ENCODE measurements at regions not wholly inside any gene's neighbourhood (a gene's known extent, or its start where the extent isn't known, plus 50 kb on each side); places are given as distances from the start of the nearest gene placed in this dataset.

DNA sequence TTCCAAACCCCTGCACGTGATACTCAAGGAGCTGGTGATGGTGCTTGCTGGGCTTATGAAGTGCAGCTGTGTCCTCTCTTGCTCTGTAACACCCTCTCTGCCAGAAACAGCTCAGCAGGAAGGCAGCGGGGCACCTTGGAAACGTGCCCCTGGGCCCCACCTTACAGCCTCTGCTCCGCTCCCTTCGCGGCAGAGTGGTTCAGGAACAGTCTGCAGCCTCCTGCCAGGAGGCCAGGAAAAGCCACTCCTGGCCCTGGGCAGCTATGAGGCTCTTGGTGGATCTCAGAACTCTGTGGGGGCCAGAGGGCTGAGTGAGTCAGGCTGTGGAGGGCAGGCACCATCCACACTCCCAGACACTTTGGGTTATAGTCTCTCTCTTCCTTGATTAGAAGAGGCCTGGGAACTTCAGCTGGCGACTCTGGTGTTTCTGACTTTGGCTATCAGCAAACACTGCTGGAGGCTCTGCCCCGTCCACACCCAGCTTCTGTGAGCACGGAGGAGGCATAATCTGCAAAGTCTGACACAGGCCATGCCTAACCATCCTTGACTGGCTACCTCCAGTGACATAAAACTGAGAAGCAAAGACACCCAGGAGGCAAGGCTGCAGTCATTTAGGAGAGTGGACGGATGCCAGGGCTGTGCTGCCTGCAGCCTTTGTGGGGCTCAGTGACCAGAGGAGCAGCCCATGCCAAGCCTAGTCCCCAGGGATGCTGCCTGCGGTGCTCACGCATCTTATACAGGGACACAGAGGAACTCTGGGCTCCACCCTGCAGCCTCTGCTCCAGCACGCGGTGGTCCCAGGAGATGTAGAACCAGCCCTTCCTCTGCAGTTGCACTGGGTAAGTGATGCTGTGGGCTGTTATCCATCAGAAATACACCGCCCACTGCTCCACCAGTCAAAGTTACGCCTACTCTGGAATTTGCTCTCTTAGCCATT, 65.3 kb downstream of the METRNL start:
- DNase-seq (ENCODE audit: low read depth in 2 of 2, low spot score in 1 of 2): no peak

DNA sequence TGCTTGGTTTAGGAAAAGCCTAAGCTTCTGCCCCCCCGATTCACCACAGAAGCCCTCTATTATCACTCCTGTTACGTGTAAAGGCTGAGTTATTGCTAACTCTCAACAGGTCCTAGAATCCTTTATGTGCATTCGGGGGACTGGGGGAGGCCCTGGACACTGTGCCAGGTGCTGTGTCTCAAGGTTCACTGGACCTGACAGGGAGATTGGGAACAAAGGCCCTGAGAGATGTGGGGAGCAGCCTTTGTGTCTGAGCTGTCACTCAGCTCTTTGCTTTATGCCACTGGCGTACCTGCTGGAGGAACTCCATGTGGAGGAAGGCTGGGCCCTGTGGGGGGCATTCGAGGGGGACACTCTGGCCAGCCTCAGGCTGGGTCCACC, 65.9 kb downstream of the METRNL start:
- no peak for DNase-seq (ENCODE audit: low read depth in 2 of 2, low spot score in 1 of 2)

DNA sequence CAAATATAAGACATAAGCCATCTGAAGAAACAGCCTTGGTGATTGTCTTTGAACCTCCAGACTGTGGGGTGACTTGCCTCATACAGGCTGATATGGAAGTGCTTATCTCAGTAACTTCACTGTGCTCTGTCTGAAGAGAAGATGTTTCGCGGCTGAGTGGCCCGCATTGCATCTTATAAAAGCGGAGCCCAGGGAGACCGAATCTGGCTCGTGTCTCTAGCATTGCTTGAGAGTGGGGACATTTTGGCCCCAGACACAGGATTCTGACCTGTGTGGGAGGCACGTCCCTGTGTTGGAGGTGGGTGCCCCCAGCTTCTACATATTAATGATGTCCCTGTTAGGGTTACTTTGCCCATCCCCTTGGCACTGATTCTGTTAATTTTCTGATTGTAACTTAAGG, 66.4 kb downstream of the METRNL start:
- no peak for DNase-seq (ENCODE audit: low read depth in 2 of 2, low spot score in 1 of 2)

DNA sequence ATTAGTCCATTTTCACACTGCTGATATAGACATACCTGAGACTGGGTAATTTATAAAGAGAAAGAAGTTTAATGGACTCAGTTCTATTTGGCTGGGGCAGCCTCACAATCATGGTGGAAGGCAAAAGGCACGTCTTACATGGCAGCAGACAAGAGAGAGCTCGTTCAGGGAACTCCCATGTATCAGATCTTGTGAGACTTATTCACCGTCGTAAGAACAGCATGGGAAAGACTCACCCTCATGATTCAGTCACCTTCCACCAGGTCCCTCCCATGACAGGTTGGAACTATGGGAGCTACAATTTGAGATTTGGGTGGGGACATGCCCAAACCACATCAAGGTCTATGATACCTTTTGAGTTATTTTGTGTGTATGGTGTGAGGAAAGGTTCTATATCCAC, 66.9 kb downstream of the METRNL start:
- DNase-seq (ENCODE audit: low read depth in 2 of 2, low spot score in 1 of 2): no peak

DNA sequence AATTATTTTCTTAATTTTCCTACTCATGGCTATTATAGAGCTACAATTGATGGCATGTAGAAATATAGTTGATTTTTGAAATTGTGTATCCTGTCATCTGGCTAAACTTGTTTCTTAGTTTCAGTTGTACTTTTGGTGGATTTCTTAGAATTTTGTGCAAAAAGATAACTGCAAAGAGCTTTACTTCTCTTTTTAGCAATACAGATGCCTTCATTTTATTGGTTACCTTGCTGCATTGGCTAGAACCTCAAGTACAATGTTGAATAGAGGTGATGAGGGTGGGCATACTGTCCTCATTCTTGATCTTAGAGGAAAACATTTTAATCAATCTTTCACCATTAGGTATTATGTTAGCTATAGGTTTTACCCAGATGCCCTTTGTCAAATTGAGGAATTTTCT, 67.9 kb downstream of the METRNL start:
- no peak for DNase-seq (ENCODE audit: low read depth in 2 of 2, low spot score in 1 of 2)

DNA sequence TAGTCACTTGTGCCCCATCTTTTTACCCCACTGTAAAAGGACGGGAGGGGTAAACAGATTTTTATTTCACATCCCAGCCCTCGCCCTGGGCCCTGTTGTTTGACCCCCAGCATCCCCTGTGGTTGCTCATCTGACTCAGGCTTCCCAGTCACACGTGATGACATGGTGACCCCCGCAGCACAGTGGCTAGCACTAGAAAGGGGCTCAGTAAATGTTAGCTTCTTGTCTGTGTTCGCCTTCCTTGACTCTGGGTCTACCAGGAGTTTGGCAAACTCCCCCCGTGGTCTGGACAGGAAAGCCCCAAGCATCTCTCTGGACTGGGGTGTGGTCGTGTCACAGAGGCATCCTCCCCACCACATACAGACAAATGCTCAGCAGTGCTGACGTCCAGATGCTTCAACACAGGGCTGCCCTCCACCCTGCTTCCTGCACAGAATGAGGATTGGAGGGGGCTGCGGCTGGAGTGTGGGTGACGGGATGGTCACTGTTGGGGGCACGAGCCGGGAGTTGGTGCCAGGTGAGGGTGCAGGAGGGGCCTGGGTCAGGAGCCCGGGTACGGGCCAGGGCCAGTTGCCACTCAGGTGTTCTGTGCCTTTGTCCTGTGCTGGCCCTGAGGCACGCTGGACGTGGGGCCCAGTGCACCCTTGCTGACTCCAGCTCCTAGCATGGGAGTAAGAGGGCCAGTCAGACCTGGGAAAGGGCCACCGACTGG, 69.1 kb downstream of the METRNL start:
- DNase-seq (ENCODE audit: low read depth in 2 of 2, low spot score in 1 of 2): no peak

DNA sequence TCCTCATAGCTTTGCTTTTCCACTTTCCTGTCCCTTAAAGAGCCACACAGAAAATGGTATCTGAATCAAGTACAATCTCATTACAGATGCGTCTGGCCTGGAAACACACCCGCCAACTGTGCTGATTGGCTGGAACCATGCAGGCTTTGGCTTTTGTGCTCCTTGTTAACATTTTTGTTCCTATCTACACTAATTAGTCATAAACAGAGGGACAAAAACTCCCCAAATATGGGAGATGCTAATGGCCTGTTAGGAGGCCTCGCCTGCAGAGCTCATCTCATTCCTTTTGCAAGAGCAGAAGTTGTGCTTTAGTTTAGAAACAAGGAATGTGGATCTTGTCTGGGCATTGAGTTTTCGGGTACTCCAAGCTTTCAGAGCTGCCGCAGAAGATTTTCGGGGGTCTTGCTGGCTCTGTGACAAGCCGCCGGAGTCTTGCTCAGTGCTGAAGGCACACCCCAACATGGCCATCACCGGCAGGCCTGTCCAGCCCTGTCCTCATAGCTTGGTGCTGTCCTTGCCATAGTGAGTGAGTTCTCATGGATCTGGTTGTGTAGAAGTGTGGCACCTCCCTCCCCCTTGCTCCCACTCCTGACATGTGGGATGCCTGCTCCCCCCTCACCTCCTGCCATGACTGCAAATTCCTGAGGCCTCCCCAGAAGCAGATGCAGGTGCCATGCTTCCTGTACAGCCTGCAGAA, 69.8 kb downstream of the METRNL start:
- no peak for DNase-seq (ENCODE audit: low read depth in 2 of 2, low spot score in 1 of 2)

DNA sequence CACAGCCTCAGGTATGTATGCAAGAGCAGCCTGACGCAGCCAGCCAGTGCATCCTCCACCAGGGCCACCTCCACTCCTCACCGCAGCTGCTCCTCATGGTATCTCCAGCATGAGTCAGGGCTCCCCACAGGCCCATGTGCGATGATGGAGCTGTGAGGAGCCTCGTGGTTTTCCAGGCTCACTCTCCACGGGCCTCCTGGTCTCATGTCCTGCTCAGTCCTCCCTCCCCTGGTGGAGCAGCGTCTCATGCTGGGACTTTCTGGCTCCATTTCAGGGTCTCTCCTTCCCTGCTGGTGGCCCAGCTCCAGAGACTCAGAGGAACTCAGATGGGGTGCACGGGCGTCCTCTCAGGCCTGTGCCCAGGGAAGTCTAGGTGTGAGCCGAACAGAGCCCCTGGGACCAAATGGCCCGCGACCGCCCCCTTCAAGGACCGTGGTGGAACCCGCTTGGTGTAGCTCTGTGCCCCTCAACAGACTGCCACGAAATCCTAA, 70.4 kb downstream of the METRNL start:
- DNase-seq (ENCODE audit: low read depth in 2 of 2, low spot score in 1 of 2): no peak

DNA sequence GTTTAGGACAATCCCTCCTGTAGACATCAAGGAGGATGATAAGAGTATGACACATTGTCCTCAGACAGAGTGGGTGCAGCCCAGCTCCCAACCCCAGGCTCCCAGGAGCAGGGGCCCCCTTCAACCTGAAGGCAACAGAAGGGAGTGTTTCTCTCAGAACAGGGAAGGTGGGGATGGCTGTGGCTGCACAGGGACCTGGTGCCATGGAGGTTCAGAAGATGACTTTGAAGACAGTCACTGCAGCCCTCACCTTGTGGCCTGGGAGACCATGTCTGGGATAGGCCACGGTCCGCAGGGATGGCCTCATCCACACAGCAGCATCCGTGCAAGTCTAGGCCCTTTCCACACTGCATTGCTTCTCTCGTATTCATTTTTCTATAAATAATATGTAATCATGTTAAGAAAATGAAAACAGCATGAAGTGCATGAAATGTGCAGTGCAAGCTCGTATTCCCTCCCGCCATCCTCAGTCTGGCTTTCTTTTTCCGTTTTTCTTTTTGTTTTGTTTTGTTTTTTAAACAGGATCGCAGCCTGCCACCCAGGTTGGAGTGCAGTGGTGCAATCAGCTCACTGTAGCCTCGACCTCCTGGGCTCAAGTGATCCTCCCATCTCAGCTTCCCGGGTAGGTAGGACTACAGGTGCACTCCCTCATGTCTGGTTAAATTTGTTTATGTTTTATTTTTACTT, 71.1 kb downstream of the METRNL start:
- no peak for DNase-seq (ENCODE audit: low read depth in 2 of 2, low spot score in 1 of 2)

DNA sequence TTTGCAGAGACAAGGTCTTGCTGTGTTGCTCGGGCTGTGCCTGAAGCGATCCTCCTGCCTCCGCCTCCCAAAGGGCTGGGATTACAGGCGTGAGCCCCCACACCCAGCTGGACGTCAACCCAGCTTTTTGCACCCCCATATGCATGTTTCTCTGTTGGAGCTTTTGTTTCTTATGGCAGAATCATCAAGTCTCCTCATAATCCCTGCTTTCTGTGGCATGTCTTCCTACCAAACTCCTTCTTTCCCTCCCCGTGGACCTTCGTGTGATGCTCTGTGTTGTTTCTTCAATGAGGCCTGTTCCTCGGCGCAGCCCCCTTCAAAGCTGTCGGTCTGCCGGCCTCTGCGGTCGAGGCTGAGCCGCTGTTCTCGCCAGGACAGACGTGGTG, 71.6 kb downstream of the METRNL start:
- DNase-seq (ENCODE audit: low read depth in 2 of 2, low spot score in 1 of 2): no peak

DNA sequence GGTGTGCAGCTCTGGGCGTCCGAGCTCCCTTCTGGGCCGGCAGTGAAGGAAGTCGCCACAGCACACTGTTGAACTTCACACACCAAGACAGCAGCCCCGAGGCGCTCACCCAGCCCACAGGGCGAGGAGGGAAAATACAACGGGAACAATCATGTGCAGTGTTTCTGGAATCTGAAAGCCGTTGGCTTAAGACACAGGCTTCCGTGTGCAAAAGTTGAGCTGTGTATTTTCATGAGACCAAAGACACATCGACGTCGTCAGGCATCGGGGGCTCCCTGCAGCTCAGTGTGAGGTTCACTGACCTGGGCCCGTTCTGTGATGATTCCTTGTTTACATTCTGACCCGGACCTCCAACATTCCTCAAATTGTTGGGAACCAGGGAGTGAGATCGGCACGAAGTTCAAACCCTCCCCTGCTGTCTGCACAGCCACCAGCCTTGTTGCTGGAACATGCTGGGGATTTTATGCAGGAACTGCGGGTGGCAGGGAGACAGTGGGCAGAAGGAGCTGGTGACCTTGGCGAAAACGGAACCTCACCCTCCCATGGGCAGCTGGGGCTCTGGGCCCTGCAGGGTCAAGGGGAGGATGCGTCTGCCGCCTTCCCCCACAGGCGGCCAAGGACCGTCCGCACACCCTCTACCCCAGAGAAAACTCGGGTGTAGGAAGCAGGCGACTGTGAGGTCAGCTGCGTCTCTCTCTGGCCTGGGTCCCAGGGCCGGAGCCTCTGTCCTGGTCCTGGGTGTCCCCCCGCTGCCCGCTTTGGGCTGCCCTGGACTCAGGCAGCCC, 72.2 kb downstream of the METRNL start:
- DNase-seq (ENCODE audit: low read depth in 2 of 2, low spot score in 1 of 2): no peak

DNA sequence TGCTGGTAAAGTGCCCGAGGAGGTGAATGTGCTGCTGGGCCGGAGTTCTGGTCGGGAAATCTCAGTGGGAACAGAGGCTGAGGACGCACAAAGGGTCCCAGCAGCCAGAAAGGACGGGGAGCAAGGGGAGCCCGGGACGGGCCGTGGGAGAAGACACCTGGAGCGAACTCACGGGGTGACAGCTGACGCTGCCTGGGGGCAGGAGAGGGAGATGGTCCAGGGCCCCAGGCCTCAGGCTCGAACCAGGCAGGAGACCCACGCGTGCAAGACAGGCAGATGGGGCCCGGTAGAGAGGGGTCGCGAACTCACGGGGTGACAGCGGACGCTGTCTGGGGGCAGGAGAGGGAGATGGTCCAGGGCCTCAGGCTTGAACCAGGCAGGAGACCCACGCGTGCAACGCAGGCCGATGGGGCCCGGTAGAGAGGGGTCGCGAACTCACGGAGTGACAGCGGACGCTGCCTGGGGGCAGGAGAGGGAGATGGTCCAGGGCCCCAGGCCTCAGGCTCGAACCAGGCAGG, 72.9 kb downstream of the METRNL start:
- no peak for DNase-seq (ENCODE audit: low read depth in 2 of 2, low spot score in 1 of 2)

DNA sequence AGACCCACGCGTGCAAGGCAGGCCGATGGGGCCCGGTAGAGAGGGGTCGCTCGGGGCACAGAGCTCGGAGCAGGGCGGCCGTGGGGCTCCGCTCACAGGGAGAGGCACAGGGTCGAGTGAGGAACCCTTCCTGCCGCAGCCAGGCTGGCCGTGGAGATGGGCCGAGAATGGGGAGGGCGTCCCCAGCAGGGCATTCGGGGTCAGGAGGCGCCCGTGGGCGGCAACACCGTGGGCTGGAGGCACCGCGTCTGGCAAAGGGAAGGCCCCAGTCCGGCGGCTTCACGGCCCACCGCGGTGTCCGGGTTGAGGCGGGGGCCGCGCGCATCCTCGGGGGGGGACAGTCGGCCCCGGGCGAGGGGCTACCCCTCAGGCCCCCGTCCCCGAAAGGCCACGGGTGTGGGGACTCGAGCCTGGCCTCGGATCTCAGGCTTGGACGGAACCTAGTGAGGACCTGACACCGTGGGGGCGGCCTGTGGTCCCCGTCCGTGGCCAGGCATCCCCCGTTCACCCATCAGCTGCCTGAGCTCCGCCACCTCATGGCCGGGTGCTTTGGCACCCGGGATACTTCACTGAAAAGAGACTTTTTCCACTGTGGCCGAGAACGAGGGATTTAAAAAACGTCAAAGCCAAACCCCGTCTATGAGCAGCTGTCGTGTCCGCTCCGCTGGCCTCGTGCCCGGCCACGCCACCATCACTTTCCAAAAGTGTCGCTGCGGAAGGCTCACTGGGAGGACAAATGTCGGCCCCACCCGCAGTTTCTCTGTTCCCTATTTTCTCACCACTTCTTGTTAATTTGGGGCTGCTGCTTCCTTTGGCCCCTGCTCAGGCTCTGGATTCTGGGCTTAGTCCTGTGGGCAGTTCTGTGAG, 73.6 kb downstream of the METRNL start:
- no peak for DNase-seq (ENCODE audit: low read depth in 2 of 2, low spot score in 1 of 2)

DNA sequence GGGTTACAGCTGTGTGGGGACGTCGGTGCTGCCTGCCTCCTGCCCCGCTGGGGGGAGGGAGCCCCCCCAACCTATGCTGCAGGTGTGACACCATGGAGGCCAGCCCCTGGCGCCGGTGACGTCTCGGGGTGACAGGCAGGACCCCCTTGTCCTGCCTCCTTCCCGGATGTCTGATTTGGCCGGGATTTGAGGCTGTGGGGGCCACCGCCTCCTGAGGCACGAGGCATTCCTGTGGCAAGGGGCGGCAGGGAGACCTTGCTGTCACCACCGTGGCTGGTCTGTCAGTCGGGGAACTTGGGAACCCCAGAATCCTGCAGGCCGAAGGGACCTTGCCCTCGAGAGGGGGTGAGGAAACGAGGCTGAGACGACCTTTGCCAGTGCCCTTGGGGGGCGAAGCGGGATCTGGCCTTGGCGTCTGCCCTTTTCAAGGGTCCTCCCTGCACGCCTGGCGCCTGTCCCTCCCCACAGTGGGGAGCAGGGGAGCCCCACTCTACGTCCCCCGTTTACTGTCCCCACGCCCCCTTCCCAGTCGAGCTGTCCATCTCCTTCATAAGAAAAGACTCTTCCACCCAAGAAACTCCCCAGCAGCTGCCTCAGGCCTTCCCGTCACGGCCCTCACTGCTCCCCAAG, 74.4 kb downstream of the METRNL start:
- DNase-seq (ENCODE audit: low read depth in 2 of 2, low spot score in 1 of 2): no peak

DNA sequence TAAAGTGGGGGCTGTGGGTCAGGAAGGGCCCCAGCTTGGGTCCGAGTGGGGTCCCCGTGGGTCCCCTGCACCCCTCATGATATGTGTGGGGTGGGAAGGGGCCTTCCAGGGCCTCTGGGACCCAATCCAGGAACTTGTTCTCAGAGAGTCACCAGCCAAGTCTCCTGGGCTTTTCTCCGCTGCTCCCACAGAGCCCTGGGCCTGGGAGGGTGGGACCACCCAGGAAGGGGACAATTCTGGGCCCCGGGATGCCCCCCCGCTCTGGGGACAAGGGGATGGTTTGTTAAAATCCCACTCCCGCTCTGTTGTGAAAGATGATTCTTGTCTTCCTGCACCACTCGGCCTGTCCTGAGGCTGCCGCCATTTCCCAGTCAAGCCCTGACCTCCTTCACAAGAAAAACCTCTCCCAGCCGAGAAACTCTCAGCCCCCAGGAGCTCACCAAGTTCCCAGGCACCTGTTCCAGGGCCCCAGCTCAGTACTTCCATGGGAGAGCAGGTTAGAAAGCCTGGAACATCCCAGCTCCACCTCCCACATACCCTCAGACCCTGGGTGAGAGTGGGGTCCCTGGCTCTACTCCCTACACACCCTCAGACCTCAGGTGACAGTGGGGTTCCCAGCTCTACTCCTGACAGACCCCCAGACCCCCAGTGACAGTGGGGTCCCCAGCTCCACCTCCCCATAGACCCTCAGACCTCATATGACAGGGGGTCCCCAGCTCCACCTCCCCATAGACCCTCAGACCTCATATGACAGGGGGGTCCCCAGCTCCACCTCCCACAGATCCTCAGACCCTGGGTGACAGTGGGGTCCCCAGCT, 75.1 kb downstream of the METRNL start:
- no peak for DNase-seq (ENCODE audit: low read depth in 2 of 2, low spot score in 1 of 2)

DNA sequence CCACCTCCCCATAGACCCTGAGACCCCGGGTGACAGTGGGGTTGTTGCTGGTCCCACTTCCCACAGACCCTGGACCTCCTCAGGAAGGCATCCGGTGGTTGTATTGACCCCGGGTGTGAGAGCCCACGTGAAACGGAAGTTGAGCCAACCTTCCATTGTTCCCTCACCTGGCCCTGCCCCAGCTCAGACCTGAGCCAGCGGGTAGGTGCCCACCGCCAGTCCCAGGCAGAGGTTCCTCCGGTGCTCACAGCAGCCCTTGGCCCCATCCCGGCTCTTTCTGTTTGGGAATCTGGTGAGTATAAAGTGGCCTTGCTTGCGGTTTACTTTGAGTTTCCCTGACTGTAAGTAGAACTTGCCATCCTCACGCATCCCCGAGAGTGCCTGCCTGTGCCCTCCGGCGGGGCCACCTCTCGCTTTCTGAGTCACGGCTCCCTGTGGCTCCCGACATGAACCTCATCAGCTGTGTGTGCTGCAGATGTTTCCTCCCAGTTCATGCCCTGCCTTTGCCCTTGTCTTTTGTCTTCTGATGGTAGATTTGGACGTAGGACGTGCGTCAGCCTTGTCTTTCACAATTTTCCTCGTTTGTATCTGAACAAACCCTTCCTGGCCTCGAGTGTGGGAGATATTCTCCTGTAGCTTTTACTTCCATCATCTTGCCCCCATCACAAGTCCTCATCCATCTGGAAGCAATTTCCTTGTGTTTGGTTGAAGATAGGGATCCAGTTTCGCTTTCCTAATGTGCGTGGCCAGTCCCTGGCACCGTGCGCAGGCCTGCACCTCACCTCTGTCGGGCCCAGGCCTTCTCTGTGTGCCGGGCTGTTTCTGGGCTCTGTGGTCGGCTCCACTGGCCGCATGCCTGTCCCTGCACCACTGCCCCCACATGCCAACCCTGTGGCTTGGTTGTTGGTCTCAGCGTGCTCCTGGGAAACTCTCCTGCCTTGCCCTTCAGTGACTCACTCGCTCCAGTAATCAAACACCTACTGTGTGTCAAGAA, 76.0 kb downstream of the METRNL start:
- no peak for DNase-seq (ENCODE audit: low read depth in 2 of 2, low spot score in 1 of 2)

DNA sequence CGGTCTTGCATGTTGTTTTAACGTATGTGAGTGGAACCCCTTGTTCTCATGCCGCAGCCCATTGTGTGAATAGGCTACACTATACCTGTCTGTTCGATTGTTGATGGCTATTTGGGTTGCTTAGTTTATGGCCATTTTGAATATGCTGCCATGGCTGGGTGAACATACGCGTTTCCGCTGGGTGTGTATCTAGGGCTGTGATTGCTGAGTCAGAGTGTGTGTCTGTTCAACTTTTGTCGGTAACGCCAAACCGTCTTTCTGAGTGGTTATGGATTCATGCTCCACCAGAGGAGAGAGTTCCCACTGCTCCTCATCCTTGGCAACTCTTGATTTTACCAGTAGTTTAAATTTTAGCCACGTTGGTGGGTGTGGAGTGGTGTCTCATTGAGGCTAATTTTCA, 77.0 kb downstream of the METRNL start:
- no peak for DNase-seq (ENCODE audit: low read depth in 2 of 2, low spot score in 1 of 2)

Data from stimulated activated CD8-positive, alpha-beta memory T cell treated with anti-CD3 and anti-CD28 coated beads, Interleukin-4, amount 100 ng/mL, for 1 hour (primary cell).